H9 (cell line): ENCODE measurements at regions not wholly inside any gene's neighbourhood (a gene's known extent, or its start where the extent isn't known, plus 50 kb on each side); places are given as distances from the start of the nearest gene placed in this dataset.

Source experiments
- DNase-seq: peaks from one replicate; pipeline ENCODE4 v3.0.0-alpha.2; 2017
- H2AFZ ChIP-seq: one replicate; pipeline ENCODE4 v1.6.1; 2013; ENCODE audit warnings: mild to moderate bottlenecking, low read length, control low read depth, moderate library complexity
- H2AK5ac ChIP-seq: 2 replicates; pipeline ENCODE4 v1.6.1; 2013; ENCODE audit warnings: low read length, control low read depth, mixed read lengths; ENCODE audit not compliant: insufficient read length
- H2BK120ac ChIP-seq: one replicate; pipeline ENCODE4 v1.6.1; 2013; ENCODE audit warnings: low read depth, mild to moderate bottlenecking, low read length, control low read depth, inconsistent platforms; ENCODE audit not compliant: poor library complexity, severe bottlenecking
- H2BK12ac ChIP-seq: 2 replicates; pipeline ENCODE4 v1.6.1; 2013; ENCODE audit warnings: low read length, control low read depth, mixed read lengths, low read depth; ENCODE audit not compliant: insufficient read length
- H2BK15ac ChIP-seq: 2 replicates; pipeline ENCODE4 v1.6.1; 2013; ENCODE audit warnings: low read depth, low read length, control low read depth
- H2BK20ac ChIP-seq: one replicate; pipeline ENCODE4 v1.6.1; 2013; ENCODE audit warnings: low read depth, mild to moderate bottlenecking, low read length, control low read depth, inconsistent platforms; ENCODE audit not compliant: poor library complexity, severe bottlenecking
- H2BK5ac ChIP-seq: 2 replicates; pipeline ENCODE4 v1.6.1; 2013; ENCODE audit warnings: low read length, control low read depth, mixed read lengths; ENCODE audit not compliant: insufficient read length
- H3K14ac ChIP-seq: 2 replicates; pipeline ENCODE4 v1.6.1; 2013; ENCODE audit warnings: low read length, control low read depth; ENCODE audit not compliant: insufficient read depth
- H3K18ac ChIP-seq: 2 replicates; pipeline ENCODE4 v1.6.1; 2013; ENCODE audit warnings: low read depth, mild to moderate bottlenecking, mixed read lengths, low read length, control low read depth; ENCODE audit not compliant: insufficient read length
- H3K23ac ChIP-seq: 2 replicates; pipeline ENCODE4 v1.6.1; 2013; ENCODE audit warnings: low read length, control low read depth, mixed read lengths, low read depth; ENCODE audit not compliant: insufficient read length
- H3K23me2 ChIP-seq: 2 replicates; pipeline ENCODE4 v1.6.1; 2013; ENCODE audit warnings: low read depth, mild to moderate bottlenecking, mixed read lengths, low read length, control low read depth; ENCODE audit not compliant: insufficient read length, poor library complexity, severe bottlenecking
- H3K27ac ChIP-seq: 2 replicates; pipeline ENCODE4 v1.5.1; 2013; ENCODE audit warnings: low read length, control low read depth, mixed read lengths, low read depth; ENCODE audit not compliant: insufficient read length
- H3K27me3 ChIP-seq: 2 replicates; pipeline ENCODE4 v1.6.1; 2013; ENCODE audit warnings: low read length, control low read depth, inconsistent platforms; ENCODE audit not compliant: insufficient read depth
- H3K4ac ChIP-seq: 2 replicates; pipeline ENCODE4 v1.6.1; 2013; ENCODE audit warnings: low read depth, mild to moderate bottlenecking, control low read depth, inconsistent platforms, low read length, moderate library complexity
- H3K4me1 ChIP-seq: 2 replicates; pipeline ENCODE4 v1.6.1; 2013; ENCODE audit warnings: low read length, control low read depth, inconsistent platforms; ENCODE audit not compliant: insufficient read depth
- H3K4me2 ChIP-seq: 2 replicates; pipeline ENCODE4 v1.6.1; 2013; ENCODE audit warnings: low read length, control low read depth, mixed read lengths; ENCODE audit not compliant: insufficient read length, insufficient read depth
- H3K56ac ChIP-seq: 2 replicates; pipeline ENCODE4 v1.6.1; 2013; ENCODE audit warnings: low read depth, mild to moderate bottlenecking, mixed read lengths, low read length, control low read depth; ENCODE audit not compliant: insufficient read length
- H3K79me1 ChIP-seq: 2 replicates; pipeline ENCODE4 v1.6.1; 2013; ENCODE audit warnings: low read depth, mild to moderate bottlenecking, moderate library complexity, low read length, control low read depth, inconsistent platforms; ENCODE audit not compliant: insufficient read depth, poor library complexity, severe bottlenecking
- H3K79me2 ChIP-seq: 2 replicates; pipeline ENCODE4 v1.6.1; 2013; ENCODE audit warnings: low read length, control low read depth, inconsistent platforms; ENCODE audit not compliant: insufficient read depth
- H3K9ac ChIP-seq: 2 replicates; pipeline ENCODE4 v1.6.1; 2013; ENCODE audit warnings: low read length, control low read depth, mixed read lengths; ENCODE audit not compliant: insufficient read length; ENCODE audit errors: extremely low read depth
- H3K9me3 ChIP-seq: one replicate; pipeline ENCODE4 v1.6.1; 2013; ENCODE audit warnings: low read depth, low read length, inconsistent platforms; ENCODE audit not compliant: control insufficient read depth
- H3T11ph ChIP-seq: one replicate; pipeline ENCODE4 v1.6.1; 2013; ENCODE audit warnings: mild to moderate bottlenecking, low read length, control low read depth, inconsistent platforms
- H4K20me1 ChIP-seq: one replicate; pipeline ENCODE4 v1.6.1; 2013; ENCODE audit not compliant: control insufficient read depth, insufficient read length, insufficient read depth
- H4K5ac ChIP-seq: 2 replicates; pipeline ENCODE4 v1.6.1; 2013; ENCODE audit warnings: low read depth, mild to moderate bottlenecking, mixed read lengths, low read length, control low read depth; ENCODE audit not compliant: insufficient read length
- H4K8ac ChIP-seq: replicated peaks from 2 replicates; pipeline ENCODE4 v1.6.1; 2013; ENCODE audit warnings: low read length, control low read depth, mixed read lengths, low read depth; ENCODE audit not compliant: insufficient read length
- H4K91ac ChIP-seq: 2 replicates; pipeline ENCODE4 v1.6.1; 2013; ENCODE audit warnings: low read depth, mild to moderate bottlenecking, moderate library complexity, mixed read lengths, low read length, control low read depth; ENCODE audit not compliant: insufficient read length
- H3K27ac Mint-ChIP-seq, 3 experiments: 2 replicates in 2 of 3; 3 replicates in 1 of 3; pipeline ENCODE4 v1.8.0; 2020 to 2021; ENCODE audit warnings: mixed read lengths in 3 of 3, mild to moderate bottlenecking in 1 of 3, moderate library complexity in 1 of 3
- H3K27me3 Mint-ChIP-seq: 2 replicates; pipeline ENCODE4 v1.8.0; 2021; ENCODE audit warnings: low read depth, mild to moderate bottlenecking, moderate library complexity, mixed read lengths
- H3K36me3 Mint-ChIP-seq, 3 experiments: 2 replicates in 2 of 3; 3 replicates in 1 of 3; pipeline ENCODE4 v1.8.0; 2020 to 2021; ENCODE audit warnings: low read depth in 3 of 3, mixed read lengths in 3 of 3; ENCODE audit not compliant: insufficient read depth in 1 of 3
- H3K4me1 Mint-ChIP-seq, 2 experiments: 2 replicates each; pipeline ENCODE4 v1.8.0; 2020; ENCODE audit warnings: mixed read lengths in 2 of 2
- H3K4me3 Mint-ChIP-seq, 2 experiments: 2 replicates in 1 of 2; 3 replicates in 1 of 2; pipeline ENCODE4 v1.8.0; 2020 to 2021; ENCODE audit warnings: mild to moderate bottlenecking in 2 of 2, mixed read lengths in 2 of 2, moderate library complexity in 1 of 2
- H3K9me3 Mint-ChIP-seq, 2 experiments: 2 replicates in 1 of 2; 3 replicates in 1 of 2; pipeline ENCODE4 v1.8.0; 2020; ENCODE audit warnings: mild to moderate bottlenecking in 2 of 2, mixed read lengths in 2 of 2, moderate library complexity in 1 of 2
- WGBS: extraction: QIAGEN DNeasy Blood & Tissue Kit; methylation state at CpG from one replicate; pipeline ENCODE4 v1.1.7; 2013; ENCODE audit warnings: missing lambda C conversion rate, low lambda C conversion rate, mixed read lengths; ENCODE audit not compliant: insufficient read length; ENCODE audit errors: extremely low coverage; 5-methylcytosine and 5-hydroxymethylcytosine counted together
- TF ChIP-seq, protein P1 (sequence below): fragments of 200-600 bp; sonication (generic); conservative IDR thresholded peaks from 3 replicates; pipeline ENCODE4 v1.8.0; 2021; ENCODE audit warnings: antibody characterized with exemption, mild to moderate bottlenecking

DNA sequence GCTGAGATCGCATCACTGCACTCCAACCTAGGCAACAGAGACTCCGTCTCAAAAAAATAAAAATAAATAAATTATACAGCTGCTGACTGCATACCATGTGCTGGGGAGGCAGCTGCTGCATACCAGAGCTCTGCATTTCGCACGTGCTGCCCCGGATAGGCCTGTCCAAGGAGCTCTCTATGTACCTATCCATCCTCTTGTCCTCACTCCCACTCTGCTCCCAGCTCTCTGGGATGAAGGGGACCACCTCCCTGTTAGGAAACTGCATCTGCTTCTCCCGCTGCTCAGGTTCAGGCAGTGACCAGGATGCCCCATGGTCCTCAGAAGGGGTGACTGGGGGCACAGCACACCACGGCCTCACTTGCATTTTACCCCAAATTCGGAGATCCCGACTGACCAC is 302.3 kb downstream of the BRD1 start:
- Mint-ChIP-seq H3K9me3 (peaks cover 6 to 10% of the 10 kb centered on the region in 2 experiments; a peak in 3 of 5 replicates), H3K27me3 (peaks cover 2% of the 10 kb centered on the region), H3K36me3 (no peaks in the 10 kb centered on the region), H3K4me1 (peaks cover 29 to 36% of the 10 kb centered on the region in 2 experiments), H3K27ac (no peak overlapping the region), H3K4me3 (no peak overlapping the region)
- no peak overlapping the region for H3K4ac ChIP-seq
- peaks cover 3% of the 10 kb centered on the region; the same call in 1 of the 2 replicates for H3K4me1 ChIP-seq
- TF ChIP-seq, protein P1, sequence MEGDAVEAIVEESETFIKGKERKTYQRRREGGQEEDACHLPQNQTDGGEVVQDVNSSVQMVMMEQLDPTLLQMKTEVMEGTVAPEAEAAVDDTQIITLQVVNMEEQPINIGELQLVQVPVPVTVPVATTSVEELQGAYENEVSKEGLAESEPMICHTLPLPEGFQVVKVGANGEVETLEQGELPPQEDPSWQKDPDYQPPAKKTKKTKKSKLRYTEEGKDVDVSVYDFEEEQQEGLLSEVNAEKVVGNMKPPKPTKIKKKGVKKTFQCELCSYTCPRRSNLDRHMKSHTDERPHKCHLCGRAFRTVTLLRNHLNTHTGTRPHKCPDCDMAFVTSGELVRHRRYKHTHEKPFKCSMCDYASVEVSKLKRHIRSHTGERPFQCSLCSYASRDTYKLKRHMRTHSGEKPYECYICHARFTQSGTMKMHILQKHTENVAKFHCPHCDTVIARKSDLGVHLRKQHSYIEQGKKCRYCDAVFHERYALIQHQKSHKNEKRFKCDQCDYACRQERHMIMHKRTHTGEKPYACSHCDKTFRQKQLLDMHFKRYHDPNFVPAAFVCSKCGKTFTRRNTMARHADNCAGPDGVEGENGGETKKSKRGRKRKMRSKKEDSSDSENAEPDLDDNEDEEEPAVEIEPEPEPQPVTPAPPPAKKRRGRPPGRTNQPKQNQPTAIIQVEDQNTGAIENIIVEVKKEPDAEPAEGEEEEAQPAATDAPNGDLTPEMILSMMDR = no peak
- H3K18ac ChIP-seq = no peak overlapping the region
- H3T11ph ChIP-seq = no peak overlapping the region
- H2BK120ac ChIP-seq = no peak overlapping the region
- no CpG with 5 or more reads among the region's 9 CpGs for WGBS
- H3K79me1 ChIP-seq = no peaks in the 10 kb centered on the region
- H3K27ac ChIP-seq = no peak overlapping the region
- no peak overlapping the region for H4K8ac ChIP-seq
- DNase-seq = no peak
- no peak overlapping the region for H2AK5ac ChIP-seq
- H3K27me3 ChIP-seq = no peaks in the 10 kb centered on the region
- no peak overlapping the region for H2BK5ac ChIP-seq
- H2AFZ ChIP-seq = no peak overlapping the region
- H3K23ac ChIP-seq = no peak overlapping the region
- H4K91ac ChIP-seq = no peak overlapping the region
- H2BK12ac ChIP-seq = no peak overlapping the region
- no peaks in the 10 kb centered on the region for H3K23me2 ChIP-seq
- H3K56ac ChIP-seq = no peak overlapping the region
- no peaks in the 10 kb centered on the region for H3K79me2 ChIP-seq
- H3K4me2 ChIP-seq = no peak overlapping the region
- H2BK15ac ChIP-seq = no peak overlapping the region
- no peaks in the 10 kb centered on the region for H4K20me1 ChIP-seq
- H4K5ac ChIP-seq = no peak overlapping the region
- no peaks in the 10 kb centered on the region for H3K9me3 ChIP-seq
- no peak overlapping the region for H2BK20ac ChIP-seq
- no peak overlapping the region for H3K14ac ChIP-seq
- no peak overlapping the region for H3K9ac ChIP-seq
